ENCODE measurements at regions not wholly inside any gene's neighbourhood (a gene's known extent, or its start where the extent isn't known, plus 50 kb on each side); places are given as distances from the start of the nearest gene placed in this dataset.

DNA sequence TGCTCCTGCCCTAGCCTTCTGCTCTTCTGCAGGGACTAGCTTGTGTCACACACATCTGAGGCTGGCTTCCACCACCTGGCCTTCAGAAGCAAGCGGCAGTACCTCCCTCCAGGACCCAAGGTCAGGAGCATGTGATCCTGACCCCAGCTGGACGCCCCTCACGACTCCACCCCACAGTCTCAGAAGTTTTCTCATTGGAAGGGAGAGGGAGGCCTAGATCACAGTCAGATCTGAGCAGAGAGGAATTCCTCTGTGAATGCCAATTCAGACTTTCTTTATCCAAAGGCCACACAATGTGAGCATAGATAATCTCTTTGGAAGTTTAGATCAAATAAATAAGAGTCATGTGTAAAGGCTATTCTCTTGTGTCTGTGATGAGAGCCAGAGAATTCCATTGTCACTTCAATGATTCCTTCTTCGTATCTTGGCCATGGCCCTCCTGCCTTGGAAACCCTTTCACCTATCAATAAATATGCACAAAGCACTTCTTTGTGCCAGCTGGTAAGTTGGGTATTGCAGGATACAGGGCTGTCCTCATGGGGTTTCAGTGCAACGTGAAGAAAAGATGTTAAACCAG lies 142.9 kb downstream of the SNX19 start:
- peak in 1 of 3 donors; percentile 41 for DNase-seq

- no peak for DNase-seq
These were observed 141.6 kb downstream of the SNX19 start for GRCh38 chr11:130774703-130775102.

DNA sequence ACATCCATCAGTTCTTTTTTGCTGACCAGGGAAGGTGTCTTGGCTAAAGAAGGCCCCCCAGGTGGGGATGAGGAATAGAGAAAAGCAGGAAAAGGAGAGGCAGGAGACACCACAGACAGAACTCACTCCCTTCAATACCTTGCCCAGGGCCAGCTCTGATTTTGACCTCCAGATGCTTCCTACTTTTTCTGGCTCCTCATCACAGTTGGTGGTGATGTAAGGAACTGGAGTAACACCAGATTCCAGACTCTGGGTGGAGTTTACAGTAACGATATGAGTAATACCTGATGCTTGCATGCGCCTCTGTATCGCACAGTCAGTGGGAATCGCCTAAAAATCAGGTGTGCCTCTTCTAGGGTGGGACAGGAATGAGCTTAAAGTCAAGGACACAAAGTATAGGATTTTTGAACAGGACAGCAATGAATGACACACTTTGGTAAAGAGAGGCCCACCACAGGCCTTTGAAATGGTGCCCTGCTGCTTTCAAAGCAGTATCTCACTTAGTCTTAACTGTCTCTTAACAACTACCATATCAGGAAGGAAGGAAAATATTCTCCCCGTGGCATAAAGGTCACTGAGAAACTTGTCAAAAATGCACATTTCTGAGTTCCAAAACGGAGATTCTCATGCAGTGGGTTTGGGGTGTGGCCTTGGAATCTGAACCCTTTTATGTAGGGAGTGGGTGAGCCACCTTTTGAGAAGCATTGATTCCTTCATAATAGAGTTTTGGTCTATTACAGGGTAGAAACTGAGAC lies 140.8 kb downstream of the SNX19 start:
- DNase-seq: no peak

DNA sequence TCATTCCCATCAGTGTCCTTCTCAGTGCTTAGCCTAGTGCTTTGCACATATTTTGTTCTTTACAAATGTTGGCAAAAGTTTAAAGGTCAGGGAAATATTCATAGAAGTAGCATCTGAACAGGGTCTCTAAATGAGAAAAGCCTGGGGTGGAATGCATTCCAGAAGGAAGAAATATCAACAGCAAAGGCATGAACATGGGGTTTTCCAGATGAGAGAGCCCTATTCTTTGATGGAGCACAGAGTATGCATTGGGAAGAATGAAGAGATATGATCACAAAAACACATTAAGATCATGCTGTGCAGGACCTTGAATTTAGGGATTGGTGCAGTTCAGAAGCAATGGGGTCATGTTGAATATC lies 140.2 kb downstream of the SNX19 start:
- DNase-seq: no peak

- DNase-seq: no peak
These were observed 138.3 kb downstream of the SNX19 start for GRCh38 chr11:130778026-130778425.

DNA sequence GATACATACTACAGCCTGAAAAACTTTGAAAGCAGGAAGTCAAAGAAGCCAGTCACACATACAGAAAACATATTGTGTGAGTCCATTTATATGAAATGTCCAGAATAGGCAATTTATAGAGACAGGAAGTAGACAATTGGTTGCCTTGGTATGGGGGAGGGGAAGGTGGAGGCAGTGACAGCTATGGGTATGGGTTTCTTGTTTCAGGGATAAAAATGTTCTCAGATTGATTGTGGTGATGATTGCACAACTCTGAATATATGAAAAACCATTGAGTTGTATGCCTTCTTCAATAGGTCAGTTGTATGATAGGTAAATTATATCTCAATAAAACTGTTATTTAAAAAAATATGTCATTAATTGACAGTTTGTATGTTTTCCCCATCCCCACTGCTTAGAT lies 137.6 kb downstream of the SNX19 start:
- no peak for DNase-seq

DNA sequence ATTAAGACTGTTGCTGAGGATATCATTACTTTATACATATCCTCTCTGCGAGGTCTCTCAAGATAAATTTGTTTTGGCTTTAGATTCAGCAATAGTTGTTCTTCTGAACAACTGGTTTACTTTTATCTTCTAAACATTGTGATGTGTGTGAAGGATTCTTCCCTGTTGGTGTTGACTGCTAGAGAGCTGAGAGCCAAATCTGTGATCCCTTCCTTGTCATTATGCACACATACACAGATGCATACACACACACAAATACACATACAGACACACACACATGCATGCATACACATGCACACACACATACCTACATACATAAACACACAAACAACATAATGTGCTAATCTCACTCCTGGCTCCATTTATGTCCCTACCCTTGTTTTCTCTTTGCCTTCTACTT lies 137.0 kb downstream of the SNX19 start:
- no peak for DNase-seq

DNA sequence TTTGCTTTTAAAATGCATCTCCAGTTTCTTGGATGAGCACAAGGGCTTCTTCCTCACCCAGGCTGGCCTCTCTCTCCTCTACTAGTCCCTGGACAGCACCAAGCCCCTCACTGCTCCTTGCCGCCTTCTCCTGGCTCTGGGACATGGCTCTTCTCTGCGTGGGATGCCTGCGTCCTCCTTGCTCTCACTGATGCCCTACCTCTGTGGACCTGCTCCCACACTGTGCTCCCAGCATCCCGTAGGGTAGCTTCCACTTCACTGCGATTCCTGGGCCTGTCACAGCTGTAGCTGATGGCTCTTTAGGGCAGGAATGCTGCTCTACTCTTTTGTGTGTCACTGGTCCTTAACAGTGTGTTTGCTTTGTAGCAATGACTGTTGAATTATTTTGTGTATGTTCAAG lies 136.3 kb downstream of the SNX19 start:
- DNase-seq: no peak

- no peak for DNase-seq
These were observed 135.8 kb downstream of the SNX19 start for GRCh38 chr11:130780437-130780836.

- peak in 2 of 3 donors; percentile 37 to 73 for DNase-seq
These were observed 134.3 kb downstream of the SNX19 start for GRCh38 chr11:130781931-130782330.

- peak; percentile 63 to 91 (median 83) for DNase-seq
These were observed 133.7 kb downstream of the SNX19 start for GRCh38 chr11:130782361-130783222.

- peak in 2 of 3 donors; percentile 47 to 78 for DNase-seq
These were observed 133.0 kb downstream of the SNX19 start for GRCh38 chr11:130783323-130783722.

DNA sequence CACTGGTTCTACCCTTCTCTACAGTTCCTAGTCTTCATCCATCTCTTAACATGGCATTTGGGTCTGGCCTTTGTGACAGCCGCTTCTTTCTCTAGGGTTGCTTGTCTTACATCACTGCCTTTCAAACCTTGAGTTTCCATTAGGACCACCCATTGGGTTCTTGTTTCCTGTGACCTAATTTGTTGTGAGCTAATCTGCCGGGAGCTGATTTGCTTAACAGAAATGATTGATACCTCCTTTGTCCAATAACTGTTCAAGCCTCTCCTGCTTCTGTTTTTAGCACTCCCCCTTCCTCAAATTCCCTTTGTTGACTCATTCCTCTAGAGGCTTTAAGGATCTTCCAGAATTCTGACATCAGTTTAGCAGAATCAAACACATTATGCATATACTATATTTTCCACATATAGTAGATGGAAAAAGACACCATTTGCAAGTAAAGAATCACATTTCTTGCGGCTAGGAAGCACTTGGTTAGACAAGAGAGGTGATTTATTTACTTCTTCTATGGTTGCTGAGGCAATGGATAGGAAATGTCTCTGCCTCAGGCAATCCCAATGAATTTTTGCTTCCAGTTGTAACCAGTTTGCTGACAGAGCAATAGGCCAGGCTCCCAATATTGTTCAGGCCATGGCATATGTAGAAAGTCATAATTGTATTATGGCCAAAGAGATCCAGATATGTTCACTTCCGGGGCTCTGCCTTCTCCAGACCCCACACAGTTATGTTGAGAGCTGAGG lies 130.7 kb downstream of the SNX19 start:
- peak; percentile 66 to 80 (median 80) for DNase-seq

GRCh38 chr11:130786586-130786985 lies 129.7 kb downstream of the SNX19 start:
- peak in 1 of 3 donors; percentile 29 for DNase-seq

GRCh38 chr11:130787092-130787616 lies 129.1 kb downstream of the SNX19 start:
- DNase-seq: peak in 2 of 3 donors; percentile 57 to 77

GRCh38 chr11:130787973-130788570 lies 128.2 kb downstream of the SNX19 start:
- DNase-seq: no peak

DNA sequence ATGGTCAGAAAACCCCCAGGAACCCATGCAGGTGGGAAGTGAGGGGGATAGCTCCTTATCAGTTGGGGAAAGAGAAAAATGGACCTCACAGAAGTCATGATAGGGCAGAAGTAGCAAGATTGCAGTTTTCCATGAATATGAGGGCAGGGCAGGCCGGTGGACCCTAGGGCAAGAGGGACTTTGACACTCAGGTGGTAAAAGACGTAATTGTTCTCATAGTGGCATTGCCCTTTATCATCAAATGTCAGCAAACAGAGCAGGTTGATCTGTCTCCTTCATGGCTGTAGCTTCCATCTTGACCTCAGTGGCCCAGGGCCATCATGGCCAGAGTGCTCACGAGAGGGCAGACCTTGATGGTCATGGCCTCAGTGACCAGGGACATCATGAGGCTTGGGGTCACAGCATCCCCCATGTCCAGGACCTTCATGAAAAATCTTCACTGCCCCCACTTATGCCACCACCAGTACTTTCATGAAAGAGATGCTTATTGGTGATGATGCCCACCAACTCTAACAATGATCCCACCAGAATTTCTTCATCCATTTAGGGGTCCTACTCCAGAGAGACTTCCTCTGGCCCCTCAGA lies 127.1 kb downstream of the SNX19 start:
- DNase-seq: no peak

- DNase-seq: no peak
These were observed 125.6 kb downstream of the SNX19 start for GRCh38 chr11:130790689-130791088.

DNA sequence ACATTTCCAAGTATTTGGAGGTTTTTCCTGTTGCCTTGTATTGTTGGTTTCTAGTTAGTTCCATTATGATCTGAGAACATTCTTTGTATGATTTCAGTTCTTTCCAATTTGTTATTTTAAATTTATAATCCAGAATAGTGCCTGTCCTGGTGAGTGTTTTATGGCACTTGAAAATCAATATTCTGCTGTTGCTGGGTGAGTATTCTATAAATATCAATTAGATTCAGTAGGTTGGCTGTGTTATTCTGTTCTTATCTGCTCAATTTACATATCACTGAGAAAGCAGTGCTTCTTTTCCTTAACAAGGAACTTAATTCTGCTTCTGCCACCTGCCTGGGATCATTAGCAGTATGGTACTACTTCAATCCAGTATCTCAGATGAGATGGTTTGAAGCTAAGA lies 123.5 kb downstream of the SNX19 start:
- no peak for DNase-seq

- DNase-seq: no peak
These were observed 119.5 kb downstream of the SNX19 start for GRCh38 chr11:130796828-130797227.

GRCh38 chr11:130798280-130798679 lies 118.0 kb downstream of the SNX19 start:
- DNase-seq: peak in 1 of 3 donors; percentile 97

All from muscle of back (tissue), 3 donors.